Middle frontal gyrus (tissue), 1 donor: ENCODE measurements at regions not wholly inside any gene's neighbourhood (a gene's known extent, or its start where the extent isn't known, plus 50 kb on each side); places are given as distances from the start of the nearest gene placed in this dataset.
"Not testable (repeated sequence)": the region's sequence is repeated elsewhere in the genome, so short reads cannot be mapped to it uniquely, and the experiment has no call there.

ENCODE experiments used
- DNase-seq: peaks from one replicate; pipeline ENCODE4 v3.0.0-alpha.2; 2015; ENCODE audit warnings: low spot score; ENCODE audit errors: extremely low spot score

DNA sequence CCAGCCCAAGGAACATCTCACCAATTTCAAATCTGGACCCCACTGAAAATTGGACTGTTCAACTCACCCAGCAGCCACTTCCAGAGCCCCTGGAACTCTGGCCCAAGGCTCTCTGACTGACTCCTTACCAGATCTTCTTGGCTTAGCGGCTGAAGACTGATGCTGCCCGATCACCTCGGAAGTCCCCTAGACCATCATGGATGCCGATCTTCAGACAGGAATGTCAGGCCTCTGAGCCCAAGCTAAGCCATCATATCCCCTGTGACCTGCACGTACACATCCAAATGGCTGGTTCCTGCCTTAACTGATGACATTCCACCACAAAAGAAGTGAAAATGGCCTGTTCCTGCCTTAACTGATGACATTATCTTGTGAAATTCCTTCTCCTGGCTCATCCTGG lies 56.0 kb upstream of the RBM19 start:
- not testable (repeated sequence) for DNase-seq

- no peak for DNase-seq
Observed at GRCh38 chr12:114018669-114019068, 52.5 kb upstream of the RBM19 start.
